ENCODE measurements at regions not wholly inside any gene's neighbourhood (a gene's known extent, or its start where the extent isn't known, plus 50 kb on each side); places are given as distances from the start of the nearest gene placed in this dataset.

DNA sequence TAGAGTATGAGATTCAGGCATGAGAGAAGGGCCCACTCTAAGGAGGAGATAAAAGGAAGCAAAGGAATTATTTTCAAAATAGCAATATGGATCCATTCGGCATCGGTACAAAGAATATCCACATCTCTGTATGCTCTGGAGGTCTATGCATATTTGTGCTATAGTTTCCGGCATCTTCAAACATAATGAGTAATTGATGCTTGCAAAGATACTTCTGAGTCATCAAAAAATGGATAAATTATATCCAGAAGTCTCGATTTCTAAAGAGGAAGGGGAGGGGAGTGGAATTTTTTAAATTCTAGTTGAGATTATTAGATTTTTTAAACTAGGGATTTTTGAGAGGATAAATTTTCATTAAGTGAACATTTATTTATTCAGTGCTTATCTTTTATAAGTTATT is 72.9 kb upstream of the KIAA1217 start:
- TF ChIP-seq, protein P1, sequence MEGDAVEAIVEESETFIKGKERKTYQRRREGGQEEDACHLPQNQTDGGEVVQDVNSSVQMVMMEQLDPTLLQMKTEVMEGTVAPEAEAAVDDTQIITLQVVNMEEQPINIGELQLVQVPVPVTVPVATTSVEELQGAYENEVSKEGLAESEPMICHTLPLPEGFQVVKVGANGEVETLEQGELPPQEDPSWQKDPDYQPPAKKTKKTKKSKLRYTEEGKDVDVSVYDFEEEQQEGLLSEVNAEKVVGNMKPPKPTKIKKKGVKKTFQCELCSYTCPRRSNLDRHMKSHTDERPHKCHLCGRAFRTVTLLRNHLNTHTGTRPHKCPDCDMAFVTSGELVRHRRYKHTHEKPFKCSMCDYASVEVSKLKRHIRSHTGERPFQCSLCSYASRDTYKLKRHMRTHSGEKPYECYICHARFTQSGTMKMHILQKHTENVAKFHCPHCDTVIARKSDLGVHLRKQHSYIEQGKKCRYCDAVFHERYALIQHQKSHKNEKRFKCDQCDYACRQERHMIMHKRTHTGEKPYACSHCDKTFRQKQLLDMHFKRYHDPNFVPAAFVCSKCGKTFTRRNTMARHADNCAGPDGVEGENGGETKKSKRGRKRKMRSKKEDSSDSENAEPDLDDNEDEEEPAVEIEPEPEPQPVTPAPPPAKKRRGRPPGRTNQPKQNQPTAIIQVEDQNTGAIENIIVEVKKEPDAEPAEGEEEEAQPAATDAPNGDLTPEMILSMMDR (conservative IDR thresholded peaks at IDR 0.05 in 1 of 2, IDR thresholded peaks at IDR 0.05 in 1 of 2; ENCODE audit: low read depth in 1 of 2, low read length in 2 of 2): no peak
- no peak for TF ChIP-seq EZH2 (IDR thresholded peaks at IDR 0.05; ENCODE audit: low read length, missing control alignments)
